GM12874 (cell line): ENCODE measurements at regions not wholly inside any gene's neighbourhood (a gene's known extent, or its start where the extent isn't known, plus 50 kb on each side); places are given as distances from the start of the nearest gene placed in this dataset.

Experiments
- TF ChIP-seq, protein P1 (sequence below): IDR thresholded peaks from 2 replicates; pipeline ENCODE4 v1.5.1; 2011; ENCODE audit warnings: low read depth, mild to moderate bottlenecking, control low read depth, low read length, moderate library complexity; ENCODE audit not compliant: insufficient read depth

DNA sequence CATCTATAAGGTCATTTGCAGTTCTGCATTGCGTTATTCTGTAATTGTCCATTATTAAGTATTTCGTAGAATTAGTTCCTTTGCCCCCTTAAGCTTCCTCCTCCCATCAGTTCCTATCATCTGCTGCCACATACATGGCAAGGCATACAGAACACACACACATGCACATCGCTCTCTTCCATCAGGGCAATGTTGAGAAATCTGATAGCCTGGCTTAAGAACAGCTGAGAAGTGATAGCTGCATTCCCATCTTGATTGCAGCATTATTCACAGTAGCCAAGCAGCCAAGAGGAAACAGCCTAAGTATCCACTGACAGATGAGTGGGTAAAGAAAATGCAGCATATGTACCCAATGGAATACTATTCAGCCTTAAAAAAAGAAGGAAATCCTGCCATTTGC is 186.8 kb upstream of the CADM1 start:
- TF ChIP-seq, protein P1, sequence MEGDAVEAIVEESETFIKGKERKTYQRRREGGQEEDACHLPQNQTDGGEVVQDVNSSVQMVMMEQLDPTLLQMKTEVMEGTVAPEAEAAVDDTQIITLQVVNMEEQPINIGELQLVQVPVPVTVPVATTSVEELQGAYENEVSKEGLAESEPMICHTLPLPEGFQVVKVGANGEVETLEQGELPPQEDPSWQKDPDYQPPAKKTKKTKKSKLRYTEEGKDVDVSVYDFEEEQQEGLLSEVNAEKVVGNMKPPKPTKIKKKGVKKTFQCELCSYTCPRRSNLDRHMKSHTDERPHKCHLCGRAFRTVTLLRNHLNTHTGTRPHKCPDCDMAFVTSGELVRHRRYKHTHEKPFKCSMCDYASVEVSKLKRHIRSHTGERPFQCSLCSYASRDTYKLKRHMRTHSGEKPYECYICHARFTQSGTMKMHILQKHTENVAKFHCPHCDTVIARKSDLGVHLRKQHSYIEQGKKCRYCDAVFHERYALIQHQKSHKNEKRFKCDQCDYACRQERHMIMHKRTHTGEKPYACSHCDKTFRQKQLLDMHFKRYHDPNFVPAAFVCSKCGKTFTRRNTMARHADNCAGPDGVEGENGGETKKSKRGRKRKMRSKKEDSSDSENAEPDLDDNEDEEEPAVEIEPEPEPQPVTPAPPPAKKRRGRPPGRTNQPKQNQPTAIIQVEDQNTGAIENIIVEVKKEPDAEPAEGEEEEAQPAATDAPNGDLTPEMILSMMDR, result no peak

DNA sequence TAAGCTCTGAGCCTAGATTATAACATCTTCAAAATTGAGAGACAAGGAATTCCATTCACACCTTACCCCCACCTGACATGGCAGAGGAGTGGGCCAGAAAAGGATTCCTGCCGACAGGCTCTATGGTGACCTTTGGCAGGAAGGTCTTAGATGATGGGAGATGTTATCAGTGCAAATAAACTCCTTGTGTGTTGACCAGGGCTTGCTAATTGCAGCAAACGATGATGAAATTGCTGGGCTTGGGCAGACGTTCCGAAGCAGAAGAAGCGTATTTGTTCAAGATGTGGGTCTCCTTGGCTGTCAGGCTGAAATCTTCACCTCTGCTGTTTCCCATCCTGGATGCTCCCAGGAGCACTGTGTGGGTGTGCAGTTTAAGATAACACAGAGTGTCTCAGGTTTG is 183.7 kb upstream of the CADM1 start:
- TF ChIP-seq, protein P1, result no peak

DNA sequence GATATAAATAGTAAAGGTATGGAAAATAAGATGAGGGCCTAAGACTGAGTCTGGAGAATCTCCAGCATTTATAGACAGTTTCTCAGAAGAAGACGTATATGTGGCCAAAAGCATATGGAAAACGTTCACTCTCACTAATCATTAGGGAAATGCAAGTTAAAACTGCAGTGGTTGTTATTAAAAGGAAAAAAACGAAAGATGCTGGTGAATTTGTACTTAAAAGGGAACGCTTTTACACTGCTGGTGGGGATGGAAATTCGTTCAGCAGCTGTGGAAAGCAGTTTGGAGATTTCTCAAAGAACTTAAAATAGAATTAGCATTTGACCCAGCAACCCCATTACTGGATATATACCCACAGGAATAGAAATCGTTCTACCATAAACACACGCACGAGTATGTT is 180.5 kb upstream of the CADM1 start:
- TF ChIP-seq, protein P1, result no peak

DNA sequence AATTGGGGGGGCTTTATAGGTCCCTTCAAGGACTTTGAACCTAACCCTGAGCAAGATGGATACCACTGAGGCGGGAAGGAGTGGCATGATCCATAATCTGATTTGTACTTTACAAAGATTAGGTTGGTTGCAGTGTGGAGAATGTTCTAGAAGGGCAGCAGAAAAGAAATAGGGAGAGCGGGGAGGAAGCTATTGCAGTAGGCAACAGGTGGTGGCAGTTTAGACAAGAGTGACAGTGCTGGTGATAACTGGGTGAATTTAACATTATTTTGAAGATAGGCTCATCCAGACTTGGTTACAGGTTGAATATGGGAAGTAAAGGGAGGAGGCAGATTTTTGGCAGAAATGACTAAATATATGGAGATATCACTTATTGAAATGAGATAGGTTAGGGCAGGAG is 179.9 kb upstream of the CADM1 start:
- TF ChIP-seq, protein P1, result no peak

DNA sequence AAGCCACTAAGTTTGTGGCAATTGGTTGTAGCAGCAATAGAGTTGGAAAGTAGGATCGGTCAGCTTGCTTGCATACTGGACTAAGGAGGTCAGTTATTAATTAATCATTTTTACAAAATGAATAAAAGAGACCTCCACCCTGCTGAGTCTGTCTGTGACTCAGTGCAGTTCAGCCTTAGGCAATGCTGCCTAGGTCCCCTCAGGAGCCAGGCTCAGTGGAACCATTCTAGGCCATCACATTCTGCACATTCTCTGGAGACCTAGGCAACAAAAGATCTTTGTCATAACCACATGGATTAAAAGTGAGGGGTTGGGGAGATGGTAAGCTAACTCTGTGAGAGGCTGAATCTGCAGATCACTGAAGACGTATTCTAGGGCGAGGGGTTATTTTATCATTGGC is 178.7 kb upstream of the CADM1 start:
- TF ChIP-seq, protein P1, result no peak

DNA sequence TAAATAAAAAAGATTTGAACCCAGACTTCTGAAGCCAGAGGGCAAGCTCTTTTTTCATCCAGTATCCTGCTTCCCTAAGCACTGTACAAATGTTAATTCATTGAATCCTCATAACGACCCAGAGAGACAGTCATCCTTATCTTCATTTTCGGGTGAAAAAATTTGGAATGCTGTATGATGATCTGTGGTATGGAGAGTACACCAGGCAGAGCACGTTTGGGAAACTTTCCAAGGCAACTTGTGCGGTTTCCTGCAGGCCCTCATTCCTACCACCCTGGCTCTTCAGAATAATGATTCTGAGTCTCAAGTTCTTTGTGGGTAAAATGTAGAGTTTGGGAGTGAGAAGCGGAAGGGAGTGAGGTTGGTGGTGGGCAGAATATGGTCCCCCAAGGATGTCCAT is 177.9 kb upstream of the CADM1 start:
- TF ChIP-seq, protein P1, result no peak

DNA sequence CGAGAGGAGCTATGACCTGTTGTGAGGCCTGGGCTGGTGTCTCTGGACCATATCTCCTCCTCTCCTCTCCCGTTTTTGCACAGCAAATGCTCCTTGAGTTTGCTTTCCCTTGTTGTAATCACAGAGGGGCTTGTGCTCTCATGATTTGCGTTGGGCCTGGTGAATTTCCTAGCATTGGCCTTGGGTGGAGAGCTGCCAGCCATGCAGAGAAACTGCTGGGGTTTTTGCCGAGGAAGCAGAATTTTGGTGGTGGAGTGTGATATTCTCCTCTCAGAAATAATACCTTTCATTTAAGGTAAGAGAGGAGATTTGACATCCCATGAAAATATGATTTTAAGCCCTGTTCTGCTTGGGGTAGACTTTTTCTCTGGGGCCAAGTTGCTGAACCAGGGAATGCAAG is 175.7 kb upstream of the CADM1 start:
- TF ChIP-seq, protein P1, result no peak

DNA sequence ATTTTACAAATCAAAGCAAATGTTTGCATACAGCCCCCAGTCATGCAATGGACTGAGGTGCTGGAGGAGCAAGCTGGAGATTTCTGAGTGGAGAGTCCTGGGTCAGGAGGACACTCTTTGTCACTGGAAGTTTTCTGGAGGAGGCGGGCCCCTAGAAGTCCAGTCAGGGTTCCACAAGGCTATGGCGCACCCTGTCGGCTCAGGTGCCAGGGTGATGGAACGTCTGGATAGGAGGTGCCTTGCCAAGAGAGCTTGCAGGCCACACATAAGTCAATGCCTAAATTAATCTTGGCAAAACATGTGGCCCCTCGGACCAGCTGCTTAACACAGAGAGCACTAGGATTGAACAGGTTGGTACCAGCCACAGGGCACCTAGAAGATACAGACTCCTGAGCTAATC is 174.7 kb upstream of the CADM1 start:
- TF ChIP-seq, protein P1, result no peak
